ENCODE measurements at regions not wholly inside any gene's neighbourhood (a gene's known extent, or its start where the extent isn't known, plus 50 kb on each side); places are given as distances from the start of the nearest gene placed in this dataset.
"Not testable (repeated sequence)": the region's sequence is repeated elsewhere in the genome, so short reads cannot be mapped to it uniquely, and the experiment has no call there.

- TF ChIP-seq, protein P1, sequence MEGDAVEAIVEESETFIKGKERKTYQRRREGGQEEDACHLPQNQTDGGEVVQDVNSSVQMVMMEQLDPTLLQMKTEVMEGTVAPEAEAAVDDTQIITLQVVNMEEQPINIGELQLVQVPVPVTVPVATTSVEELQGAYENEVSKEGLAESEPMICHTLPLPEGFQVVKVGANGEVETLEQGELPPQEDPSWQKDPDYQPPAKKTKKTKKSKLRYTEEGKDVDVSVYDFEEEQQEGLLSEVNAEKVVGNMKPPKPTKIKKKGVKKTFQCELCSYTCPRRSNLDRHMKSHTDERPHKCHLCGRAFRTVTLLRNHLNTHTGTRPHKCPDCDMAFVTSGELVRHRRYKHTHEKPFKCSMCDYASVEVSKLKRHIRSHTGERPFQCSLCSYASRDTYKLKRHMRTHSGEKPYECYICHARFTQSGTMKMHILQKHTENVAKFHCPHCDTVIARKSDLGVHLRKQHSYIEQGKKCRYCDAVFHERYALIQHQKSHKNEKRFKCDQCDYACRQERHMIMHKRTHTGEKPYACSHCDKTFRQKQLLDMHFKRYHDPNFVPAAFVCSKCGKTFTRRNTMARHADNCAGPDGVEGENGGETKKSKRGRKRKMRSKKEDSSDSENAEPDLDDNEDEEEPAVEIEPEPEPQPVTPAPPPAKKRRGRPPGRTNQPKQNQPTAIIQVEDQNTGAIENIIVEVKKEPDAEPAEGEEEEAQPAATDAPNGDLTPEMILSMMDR (IDR thresholded peaks at IDR 0.05): no peak
- TF ChIP-seq POLR2A (IDR thresholded peaks at IDR 0.05): no peak
- whole genome bisulfite sequencing, 4 donors: 72 to 91% (median 79%) methylated on average over 1 of the region's 1 CpG
- Histone ChIP-seq H3K27ac (no peak overlapping the region), H3K4me3 (no peak overlapping the region), H3K27me3 (no peaks in the 10 kb centered on the region), H3K36me3 (replicated peaks in 1 of 2) (no peaks in the 10 kb centered on the region), H3K4me1 (replicated peaks in 1 of 2) (no peaks in the 10 kb centered on the region), H3K9me3 (replicated peaks in 1 of 3) (no peaks in the 10 kb centered on the region)
- DNase-seq: no peak
- intact Hi-C loops (cut with DNase I): no loop called here
These were observed 626.3 kb upstream of the CCNG1 start for GRCh38 chr5:162811071-162811470.

DNA sequence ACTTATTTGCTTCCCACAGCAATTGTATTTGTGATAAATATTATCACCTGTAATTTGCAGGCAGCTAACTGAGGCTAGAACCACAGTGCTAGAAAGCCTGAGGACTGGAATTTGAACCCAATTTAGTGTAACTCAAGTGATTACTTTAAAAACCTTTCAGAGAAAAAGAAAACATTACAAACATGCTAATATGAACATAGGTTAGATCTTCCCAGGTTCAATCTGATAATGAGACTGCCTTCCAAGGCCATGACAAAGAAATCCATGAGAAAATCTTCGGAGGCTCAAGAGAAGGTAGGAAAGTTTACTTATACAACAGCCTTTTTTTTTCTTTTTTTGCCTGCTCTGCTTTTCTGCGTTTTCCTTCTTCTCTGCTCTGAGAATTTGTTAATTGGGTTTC, 620.6 kb upstream of the CCNG1 start:
- Histone ChIP-seq H3K9me3 (replicated peaks in 1 of 3) (no peaks in the 10 kb centered on the region), H3K27me3 (no peaks in the 10 kb centered on the region), H3K4me1 (replicated peaks in 1 of 2) (no peaks in the 10 kb centered on the region), H3K27ac (no peak overlapping the region), H3K4me3 (no peak overlapping the region), H3K36me3 (replicated peaks in 1 of 2) (no peaks in the 10 kb centered on the region)
- intact Hi-C loops (cut with DNase I): no loop called here
- no peak for TF ChIP-seq POLR2A (IDR thresholded peaks at IDR 0.05)
- TF ChIP-seq, protein P1 (IDR thresholded peaks at IDR 0.05): no peak
- no peak for DNase-seq
- WGBS, 4 donors: 50 to 73% (median 63%) methylated on average over 2 of the region's 2 CpGs

DNA sequence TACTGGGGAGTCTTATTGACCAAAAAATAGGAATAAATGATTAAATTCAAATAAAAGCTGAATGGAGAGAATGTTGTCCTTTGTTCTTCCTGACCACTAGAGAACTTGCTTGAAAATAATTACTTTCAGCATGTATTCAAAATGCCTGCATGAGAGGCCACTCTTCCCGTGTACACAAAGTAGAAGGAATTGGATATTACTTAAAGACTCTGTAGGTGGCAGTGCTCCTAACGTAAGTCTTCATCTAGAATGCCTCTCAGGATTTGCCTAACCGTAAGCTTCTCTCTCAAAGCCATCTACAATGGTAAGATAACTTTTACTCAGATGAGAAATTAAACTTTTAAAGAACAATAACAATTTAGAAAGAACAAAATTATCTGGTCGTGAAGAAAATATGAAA, 620.0 kb upstream of the CCNG1 start:
- no peaks in the 10 kb centered on the region for H3K4me1 ChIP-seq (replicated peaks in 1 of 2)
- no peaks in the 10 kb centered on the region for H3K36me3 ChIP-seq (replicated peaks in 1 of 2)
- no peak overlapping the region for H3K4me3 ChIP-seq
- no peak for DNase-seq
- TF ChIP-seq POLR2A (IDR thresholded peaks at IDR 0.05): no peak
- TF ChIP-seq, protein P1 (IDR thresholded peaks at IDR 0.05): no peak
- no peaks in the 10 kb centered on the region for H3K9me3 ChIP-seq (replicated peaks in 1 of 3)
- H3K27ac ChIP-seq: no peak overlapping the region
- intact Hi-C loops (cut with DNase I): no loop called here
- no peaks in the 10 kb centered on the region for H3K27me3 ChIP-seq
- 58 to 71% (median 62%) methylated on average over 4 of the region's 4 CpGs for WGBS, 4 donors

GRCh38 chr5:162821664-162822063, 615.7 kb upstream of the CCNG1 start:
- intact Hi-C loops (cut with DNase I); DNase-seq; H3K27me3 ChIP-seq; H3K4me1 ChIP-seq (replicated peaks in 1 of 2); H3K9me3 ChIP-seq (replicated peaks in 1 of 3); H3K4me3 ChIP-seq; H3K36me3 ChIP-seq (replicated peaks in 1 of 2); H3K27ac ChIP-seq: not testable (repeated sequence)
- 34 to 39% (median 37%) methylated on average over 8 of the region's 8 CpGs for WGBS, 4 donors

GRCh38 chr5:162824360-162824759, 613.0 kb upstream of the CCNG1 start:
- Histone ChIP-seq H3K4me3 (no peak overlapping the region), H3K27ac (no peak overlapping the region), H3K27me3 (no peaks in the 10 kb centered on the region), H3K36me3 (replicated peaks in 1 of 2) (no peaks in the 10 kb centered on the region), H3K9me3 (replicated peaks in 1 of 3) (no peaks in the 10 kb centered on the region), H3K4me1 (replicated peaks in 1 of 2) (no peaks in the 10 kb centered on the region)
- intact Hi-C loops (cut with DNase I): no loop called here
- DNase-seq: no peak
- 55 to 58% (median 55%) methylated on average over 2 of the region's 2 CpGs for WGBS, 4 donors
- TF ChIP-seq, protein P1 (IDR thresholded peaks at IDR 0.05): no peak
- no peak for TF ChIP-seq POLR2A (IDR thresholded peaks at IDR 0.05)

Data from adrenal gland (tissue), 9 donors.